ENCODE measurements at regions not wholly inside any gene's neighbourhood (a gene's known extent, or its start where the extent isn't known, plus 50 kb on each side); places are given as distances from the start of the nearest gene placed in this dataset.

DNA sequence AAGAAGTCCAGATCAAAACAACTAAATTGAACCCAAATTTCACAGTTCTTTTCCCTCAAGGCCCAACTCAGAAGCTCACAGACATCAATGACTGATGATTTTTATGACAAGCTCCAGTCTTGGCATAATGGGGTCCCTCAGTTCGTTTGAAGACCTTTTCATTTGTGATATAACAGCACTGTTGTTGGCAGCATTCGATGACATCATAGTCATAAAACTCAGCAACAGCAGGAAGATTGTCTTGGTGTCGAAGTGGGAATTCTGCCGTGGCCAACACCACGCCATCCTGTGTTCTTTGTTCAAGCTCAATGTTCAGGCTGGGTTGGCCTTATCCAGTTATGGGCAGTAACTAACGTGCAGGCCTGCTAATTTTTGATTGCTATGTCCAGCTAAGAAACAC, 261.7 kb downstream of the C7orf25 start:
- Histone ChIP-seq H3K4me3 (ENCODE audit: low read length) (no peak overlapping the region), H3K9ac (ENCODE audit: extremely low read depth, low read length, poor library complexity, severe bottlenecking) (no peak overlapping the region), H3K27me3 (ENCODE audit: control insufficient read depth, insufficient read depth, low read length, poor library complexity, severe bottlenecking) (no peaks in the 10 kb centered on the region), H3K27ac (ENCODE audit: low read depth, low read length) (no peak overlapping the region), H3K9me3 (ENCODE audit: control insufficient read depth, low read length) (no peaks in the 10 kb centered on the region), H3K36me3 (ENCODE audit: control insufficient read depth, insufficient read depth, low read length) (no peaks in the 10 kb centered on the region), H3K4me1 (ENCODE audit: control insufficient read depth, insufficient read depth, low read length) (peaks cover 7% of the 10 kb centered on the region)
- H3K4me3 Mint-ChIP-seq, result no peak overlapping the region
- peaks cover 16% of the 10 kb centered on the region for H3K4me1 Mint-ChIP-seq
- H3K27me3 Mint-ChIP-seq (ENCODE audit: insufficient read depth), result no peaks in the 10 kb centered on the region
- H3K9me3 Mint-ChIP-seq, result no peaks in the 10 kb centered on the region
- no peak overlapping the region for H3K27ac Mint-ChIP-seq
- TF ChIP-seq CTCF (conservative IDR thresholded peaks at IDR 0.05), result no peak
- WGBS, 2 experiments (ENCODE audit: insufficient coverage in 1 of 2, insufficient read length in 1 of 2), result 88 to 89% methylated on average over 6 of the region's 6 CpGs
- H3K36me3 Mint-ChIP-seq (ENCODE audit: low read depth), result no peaks in the 10 kb centered on the region
- no peak for DNase-seq

- no peak for DNase-seq
- Mint-ChIP-seq H3K9me3 (peaks cover 9% of the 10 kb centered on the region), H3K27me3 (ENCODE audit: insufficient read depth) (no peaks in the 10 kb centered on the region), H3K4me1 (peaks cover 16% of the 10 kb centered on the region), H3K4me3 (no peak overlapping the region), H3K36me3 (ENCODE audit: low read depth) (no peaks in the 10 kb centered on the region), H3K27ac (no peak overlapping the region)
- H3K4me3 ChIP-seq (ENCODE audit: low read length), result no peak overlapping the region
- peaks cover 7% of the 10 kb centered on the region for H3K4me1 ChIP-seq (ENCODE audit: control insufficient read depth, insufficient read depth, low read length)
- no peak overlapping the region for H3K9ac ChIP-seq (ENCODE audit: extremely low read depth, low read length, poor library complexity, severe bottlenecking)
- no peaks in the 10 kb centered on the region for H3K36me3 ChIP-seq (ENCODE audit: control insufficient read depth, insufficient read depth, low read length)
- no peak overlapping the region for H3K27ac ChIP-seq (ENCODE audit: low read depth, low read length)
- 80 to 89% methylated on average over 1 to 3 of the region's 3 CpGs for WGBS, 2 experiments (ENCODE audit: insufficient coverage in 1 of 2, insufficient read length in 1 of 2)
- TF ChIP-seq CTCF (conservative IDR thresholded peaks at IDR 0.05), result peak; percentile 16
- H3K27me3 ChIP-seq (ENCODE audit: control insufficient read depth, insufficient read depth, low read length, poor library complexity, severe bottlenecking), result no peaks in the 10 kb centered on the region
- peaks cover 4% of the 10 kb centered on the region for H3K9me3 ChIP-seq (ENCODE audit: control insufficient read depth, low read length)
Measured at GRCh38 chr7:42645906-42646305, 266.0 kb downstream of the C7orf25 start.

DNA sequence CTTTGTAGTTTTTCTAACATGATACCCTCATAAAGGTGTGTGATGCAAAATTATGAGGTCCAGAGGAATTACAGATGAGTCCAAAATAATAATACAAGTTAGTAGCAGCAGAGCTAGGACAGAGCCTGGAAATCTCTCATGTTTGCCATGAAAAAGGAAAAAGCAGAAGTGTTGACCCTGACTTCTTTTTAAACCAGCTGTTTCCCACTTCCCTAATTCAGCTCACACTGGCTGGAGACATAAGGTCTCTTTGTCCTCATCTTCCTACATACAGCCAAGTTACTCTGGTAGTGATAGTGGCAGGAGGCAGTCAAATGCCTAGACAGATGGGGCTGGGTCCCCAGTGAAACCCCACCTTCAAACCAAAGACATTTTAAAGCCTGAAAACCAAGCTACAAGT, 269.2 kb downstream of the C7orf25 start:
- H3K9me3 ChIP-seq (ENCODE audit: control insufficient read depth, low read length), result peaks cover 4% of the 10 kb centered on the region
- no peak overlapping the region for H3K4me3 ChIP-seq (ENCODE audit: low read length)
- H3K4me1 ChIP-seq (ENCODE audit: control insufficient read depth, insufficient read depth, low read length), result peaks cover 7% of the 10 kb centered on the region
- Mint-ChIP-seq H3K9me3 (peaks cover 9% of the 10 kb centered on the region), H3K4me3 (no peak overlapping the region), H3K4me1 (peaks cover 16% of the 10 kb centered on the region), H3K36me3 (ENCODE audit: low read depth) (no peaks in the 10 kb centered on the region), H3K27me3 (ENCODE audit: insufficient read depth) (no peaks in the 10 kb centered on the region), H3K27ac (no peak overlapping the region)
- no peak overlapping the region for H3K27ac ChIP-seq (ENCODE audit: low read depth, low read length)
- no peak for TF ChIP-seq CTCF (conservative IDR thresholded peaks at IDR 0.05)
- DNase-seq, result no peak
- H3K36me3 ChIP-seq (ENCODE audit: control insufficient read depth, insufficient read depth, low read length), result no peaks in the 10 kb centered on the region
- H3K9ac ChIP-seq (ENCODE audit: extremely low read depth, low read length, poor library complexity, severe bottlenecking), result no peak overlapping the region
- H3K27me3 ChIP-seq (ENCODE audit: control insufficient read depth, insufficient read depth, low read length, poor library complexity, severe bottlenecking), result no peaks in the 10 kb centered on the region

Data from endodermal cell (in vitro differentiated cells).